Gastroesophageal sphincter (tissue), 4 donors: ENCODE measurements at regions not wholly inside any gene's neighbourhood (a gene's known extent, or its start where the extent isn't known, plus 50 kb on each side); places are given as distances from the start of the nearest gene placed in this dataset.
A peak's percentile ranks its signal among the peaks of the same experiment; 100 is the strongest.

ENCODE experiments used
- ATAC-seq: fragments of 150-250 bp; one replicate; pipeline ENCODE4 v1.9.1; 2016; ENCODE audit warnings: mild to moderate bottlenecking, moderate library complexity
- H3K27ac ChIP-seq, 4 donors: fragments of 200-600 bp; sonication (generic) in 3 of 4; 1 replicate in 3 of 4; 2 replicates in 1 of 4; pipeline ENCODE4 v1.5.1; 2016 to 2019
- H3K27me3 ChIP-seq: fragments of 200-600 bp; sonication (generic); one replicate; pipeline ENCODE4 v1.5.1; 2019
- H3K36me3 ChIP-seq, 2 donors: fragments of 200-600 bp; sonication (generic); one replicate each; pipeline ENCODE4 v1.5.1; 2019; ENCODE audit warnings: control low read depth in 1 of 2
- H3K4me1 ChIP-seq, 3 donors: fragments of 200-600 bp; sonication (generic); 1 replicate in 2 of 3; 2 replicates in 1 of 3; pipeline ENCODE4 v1.5.1; 2016 to 2019; ENCODE audit warnings: control low read depth in 2 of 3
- H3K4me3 ChIP-seq, 2 donors: fragments of 200-600 bp; sonication (generic); one replicate each; pipeline ENCODE4 v1.5.1; 2019; ENCODE audit warnings: mild to moderate bottlenecking in 1 of 2, moderate library complexity in 1 of 2
- H3K9me3 ChIP-seq, 3 donors: fragments of 200-600 bp; sonication (generic); one replicate each; pipeline ENCODE4 v1.5.1; 2017 to 2019; ENCODE audit warnings: control low read depth in 2 of 3
- CTCF ChIP-seq, 4 experiments: fragments of 200-600 bp in 2 of 4; fragments of 450-650 bp in 2 of 4; sonication (generic) in 1 of 4; IDR thresholded peaks; one replicate each; pipeline ENCODE4 v1.5.1; 2017 to 2019; ENCODE audit warnings: antibody characterized with exemption in 4 of 4, mild to moderate bottlenecking in 2 of 4, moderate library complexity in 2 of 4
- EP300 ChIP-seq: sonication (generic); formaldehyde crosslinking; IDR thresholded peaks from one replicate; pipeline ENCODE4 v1.6.1; 2017; ENCODE audit warnings: antibody characterized with exemption, mild to moderate bottlenecking
- POLR2A ChIP-seq, 2 donors: fragments of 450-650 bp; IDR thresholded peaks; one replicate each; pipeline ENCODE4 v1.6.1; 2017; ENCODE audit warnings: antibody characterized with exemption in 2 of 2, mild to moderate bottlenecking in 2 of 2, moderate library complexity in 1 of 2
- POLR2AphosphoS5 ChIP-seq: sonication (generic); formaldehyde crosslinking; IDR thresholded peaks from one replicate; pipeline ENCODE4 v1.6.1; 2017; ENCODE audit warnings: antibody characterized with exemption
- whole genome bisulfite sequencing, 2 donors: methylation state at CpG; one replicate each; pipeline ENCODE4 v1.1.5; 2018; ENCODE audit warnings: low coverage in 1 of 2; 5-methylcytosine and 5-hydroxymethylcytosine counted together

GRCh38 chr3:70815817-70816216 is 503.4 kb upstream of the MDFIC2 start:
- H3K27ac ChIP-seq: no peak overlapping the region
- H3K4me3 ChIP-seq: no peak overlapping the region
- WGBS, 2 donors: 68 to 74% methylated on average over 4 of the region's 4 CpGs
- TF ChIP-seq POLR2A (IDR thresholded peaks at IDR 0.05) (no peak), EP300 (no peak), POLR2AphosphoS5 (no peak), CTCF (IDR thresholded peaks at IDR 0.05) (no peak)
- no peaks in the 10 kb centered on the region for H3K27me3 ChIP-seq
- H3K36me3 ChIP-seq: no peaks in the 10 kb centered on the region
- peaks cover 0 to 3% (median 2%) of the 10 kb centered on the region in 3 donors for H3K4me1 ChIP-seq
- no peak for ATAC-seq
- H3K9me3 ChIP-seq: peaks cover 0 to 7% (median 0%) of the 10 kb centered on the region in 3 donors

- Histone ChIP-seq H3K4me3 (no peak overlapping the region), H3K4me1 (peaks cover 0 to 3% (median 2%) of the 10 kb centered on the region in 3 donors), H3K36me3 (no peaks in the 10 kb centered on the region), H3K27ac (no peak overlapping the region), H3K9me3 (peaks cover 0 to 7% (median 0%) of the 10 kb centered on the region in 3 donors), H3K27me3 (no peaks in the 10 kb centered on the region)
- TF ChIP-seq CTCF (IDR thresholded peaks at IDR 0.05) (no peak), POLR2A (IDR thresholded peaks at IDR 0.05) (no peak), POLR2AphosphoS5 (no peak), EP300 (no peak)
- 84 to 96% methylated on average over 3 of the region's 3 CpGs for WGBS, 2 donors
- no peak for ATAC-seq
Measured at GRCh38 chr3:70813311-70813710, 500.9 kb upstream of the MDFIC2 start.

- WGBS, 2 donors: 34% methylated on average over 2 of the region's 2 CpGs; no CpG with 5 or more reads in 1 of the 2 donors
- Histone ChIP-seq H3K27ac (peak overlapping the region in 1 of 4 donors; percentile 17), H3K36me3 (no peaks in the 10 kb centered on the region), H3K27me3 (no peaks in the 10 kb centered on the region), H3K4me1 (peaks cover 0 to 3% (median 2%) of the 10 kb centered on the region in 3 donors), H3K4me3 (no peak overlapping the region), H3K9me3 (peaks cover 0 to 7% (median 0%) of the 10 kb centered on the region in 3 donors)
- peak; percentile 84 for ATAC-seq
- TF ChIP-seq CTCF (IDR thresholded peaks at IDR 0.05) (no peak), POLR2A (IDR thresholded peaks at IDR 0.05) (no peak), POLR2AphosphoS5 (no peak), EP300 (no peak)
Measured at GRCh38 chr3:70811880-70812279, 499.4 kb upstream of the MDFIC2 start.

GRCh38 chr3:70808881-70809280 is 496.4 kb upstream of the MDFIC2 start:
- Histone ChIP-seq H3K9me3 (no peaks in the 10 kb centered on the region), H3K27me3 (no peaks in the 10 kb centered on the region), H3K36me3 (no peaks in the 10 kb centered on the region), H3K4me3 (no peak overlapping the region), H3K4me1 (peaks cover 2 to 15% (median 3%) of the 10 kb centered on the region in 3 donors), H3K27ac (no peak overlapping the region)
- WGBS, 2 donors: 80 to 83% methylated on average over 1 of the region's 1 CpG
- TF ChIP-seq CTCF (IDR thresholded peaks at IDR 0.05): no peak
- no peak for TF ChIP-seq POLR2AphosphoS5
- no peak for TF ChIP-seq POLR2A (IDR thresholded peaks at IDR 0.05)
- no peak for TF ChIP-seq EP300
- ATAC-seq: no peak

GRCh38 chr3:70806556-70806955 is 494.1 kb upstream of the MDFIC2 start:
- H3K4me1 ChIP-seq: peaks cover 0 to 15% (median 3%) of the 10 kb centered on the region in 3 donors
- no peaks in the 10 kb centered on the region for H3K9me3 ChIP-seq
- H3K4me3 ChIP-seq: no peak overlapping the region
- H3K27me3 ChIP-seq: no peaks in the 10 kb centered on the region
- no peaks in the 10 kb centered on the region for H3K36me3 ChIP-seq
- TF ChIP-seq POLR2A (IDR thresholded peaks at IDR 0.05) (no peak), CTCF (IDR thresholded peaks at IDR 0.05) (no peak), POLR2AphosphoS5 (no peak), EP300 (no peak)
- 81 to 88% methylated on average over 3 to 7 of the region's 7 CpGs for WGBS, 2 donors
- H3K27ac ChIP-seq: no peak overlapping the region
- ATAC-seq: no peak
